OCI-M1 (cell line): ENCODE measurements at regions not wholly inside any gene's neighbourhood (a gene's known extent, or its start where the extent isn't known, plus 50 kb on each side); places are given as distances from the start of the nearest gene placed in this dataset.

Source experiments
- DNase-seq: peaks from one replicate; lab custom pipeline; 2025; lab: John Stamatoyannopoulos, UW

DNA sequence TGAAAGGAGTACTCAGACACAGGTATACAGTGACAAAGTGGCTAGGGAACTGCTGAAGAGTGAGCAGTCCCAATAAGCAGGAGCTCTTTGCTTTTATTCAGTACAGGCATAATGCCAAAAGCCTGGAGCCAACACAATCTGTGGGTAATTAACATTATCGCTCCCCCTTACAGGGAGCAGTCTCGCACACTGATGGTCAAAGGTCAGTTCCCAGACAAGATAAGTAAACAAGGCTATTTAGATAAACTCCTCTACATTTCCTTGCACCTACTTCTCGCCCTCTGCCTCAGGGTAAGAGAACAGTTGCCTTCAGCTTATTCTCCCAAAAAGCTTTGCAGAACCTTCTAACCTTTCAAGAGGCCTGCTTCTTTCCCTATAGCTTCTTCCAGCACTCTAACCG lies 73.9 kb upstream of the TAF9B start:
- no peak for DNase-seq

DNA sequence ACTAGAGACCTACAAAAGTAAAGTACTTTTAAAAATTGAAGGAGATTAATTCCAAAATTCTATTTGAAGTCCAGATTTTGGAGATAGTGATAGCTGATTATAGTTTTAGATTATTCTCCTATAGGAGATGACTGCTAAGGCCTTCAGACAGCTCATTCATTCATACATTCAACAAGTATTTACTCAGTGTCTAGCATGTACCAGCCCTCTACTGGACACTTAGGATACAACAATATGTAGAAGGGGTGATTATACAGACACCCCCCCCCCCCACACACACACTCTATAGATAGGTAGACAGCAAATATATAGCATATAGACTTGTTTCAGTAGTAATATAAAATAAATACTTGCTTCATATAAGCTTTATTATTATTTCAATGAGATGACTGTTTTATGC lies 60.4 kb upstream of the TAF9B start:
- peak; percentile 57 for DNase-seq
